Activated CD4-positive, alpha-beta T cell treated with anti-CD3 and anti-CD28 coated beads, Interleukin-2, amount 50 U/mL, for 24 hours (primary cell): ENCODE measurements at regions not wholly inside any gene's neighbourhood (a gene's known extent, or its start where the extent isn't known, plus 50 kb on each side); places are given as distances from the start of the nearest gene placed in this dataset.

ENCODE experiments used
- DNase-seq, 2 donors: peaks; one replicate each; pipeline ENCODE4 v3.0.0-alpha.2; 2020; ENCODE audit warnings: low read depth in 1 of 2, low spot score in 1 of 2

DNA sequence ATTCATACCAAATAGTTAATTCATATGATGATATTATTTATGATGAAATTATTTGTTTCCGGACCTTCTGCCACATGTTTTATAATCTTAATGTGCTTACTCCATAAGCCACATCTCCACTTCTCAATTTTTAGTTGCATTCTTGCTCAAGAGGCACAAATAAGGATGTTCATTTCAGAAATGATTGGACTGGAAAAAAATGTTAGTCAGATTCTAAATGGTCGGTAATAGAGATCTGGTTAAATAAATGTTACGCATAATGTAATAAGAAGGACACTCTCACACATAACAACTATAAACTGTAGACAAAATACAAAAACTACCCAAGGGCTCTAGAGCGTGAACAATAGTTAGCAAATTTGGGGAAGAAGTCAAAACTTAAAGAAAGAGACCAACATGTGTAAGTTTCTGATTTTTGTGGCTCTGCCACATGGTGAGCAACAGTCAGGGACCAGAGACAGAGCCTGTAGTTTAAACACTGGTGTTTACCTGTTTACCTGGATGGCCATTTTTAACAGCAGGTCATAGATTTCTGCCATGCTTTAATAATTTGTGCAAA is 554.3 kb upstream of the CLINT1 start:
- DNase-seq = no peak

DNA sequence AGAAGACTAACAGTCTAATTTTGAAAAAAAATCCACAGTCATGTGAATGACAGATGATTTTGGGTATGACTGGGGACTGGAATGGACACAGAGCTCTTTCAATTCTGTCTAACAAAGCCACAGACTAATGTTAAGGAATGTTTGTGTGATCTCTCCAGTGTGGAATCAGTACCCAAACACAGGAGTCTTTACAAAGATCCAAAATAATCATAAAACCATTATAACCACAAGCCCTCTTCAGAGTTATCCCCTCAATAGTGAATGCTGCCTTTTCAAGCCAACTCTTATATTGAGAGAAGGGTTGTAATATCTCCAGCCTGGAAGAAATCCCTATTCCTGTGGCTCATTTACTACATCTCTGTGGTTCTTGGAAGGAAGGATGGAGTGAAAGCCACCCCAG is 552.0 kb upstream of the CLINT1 start:
- no peak for DNase-seq

DNA sequence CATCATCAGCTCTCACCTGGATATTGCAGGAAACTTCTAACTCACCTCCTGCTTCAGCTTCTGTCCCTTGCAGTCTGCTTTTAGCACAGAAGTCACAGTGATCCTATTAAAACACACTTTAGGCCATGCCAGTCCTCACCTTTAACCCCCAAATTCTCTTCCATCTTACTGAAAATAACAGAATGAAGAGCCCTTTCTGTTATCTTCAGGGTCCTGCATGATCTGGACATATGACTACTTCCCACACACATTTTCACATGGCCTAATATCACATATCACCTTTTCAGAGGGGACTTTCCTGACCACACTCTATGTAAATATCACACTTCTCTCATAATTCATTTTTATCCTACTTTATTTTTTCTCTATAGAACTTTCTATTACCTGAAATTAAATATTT is 550.6 kb upstream of the CLINT1 start:
- DNase-seq = no peak

DNA sequence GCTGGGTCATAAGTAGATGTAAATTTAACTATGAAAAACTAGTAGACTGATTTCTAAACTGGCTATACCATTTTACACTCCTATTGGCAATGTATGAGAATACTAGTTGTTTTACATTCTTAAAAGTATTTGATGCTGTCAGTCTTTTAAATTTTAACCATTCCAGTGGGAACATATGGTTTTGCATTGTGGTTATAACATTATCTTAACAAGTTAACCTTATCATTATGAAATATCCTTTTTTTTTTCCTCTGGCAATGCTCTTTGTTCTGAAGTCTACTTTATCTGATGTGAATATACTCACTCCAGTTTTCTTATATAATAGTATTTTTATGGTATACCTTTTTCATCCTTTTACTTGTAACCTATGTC is 548.9 kb upstream of the CLINT1 start:
- DNase-seq = no peak

DNA sequence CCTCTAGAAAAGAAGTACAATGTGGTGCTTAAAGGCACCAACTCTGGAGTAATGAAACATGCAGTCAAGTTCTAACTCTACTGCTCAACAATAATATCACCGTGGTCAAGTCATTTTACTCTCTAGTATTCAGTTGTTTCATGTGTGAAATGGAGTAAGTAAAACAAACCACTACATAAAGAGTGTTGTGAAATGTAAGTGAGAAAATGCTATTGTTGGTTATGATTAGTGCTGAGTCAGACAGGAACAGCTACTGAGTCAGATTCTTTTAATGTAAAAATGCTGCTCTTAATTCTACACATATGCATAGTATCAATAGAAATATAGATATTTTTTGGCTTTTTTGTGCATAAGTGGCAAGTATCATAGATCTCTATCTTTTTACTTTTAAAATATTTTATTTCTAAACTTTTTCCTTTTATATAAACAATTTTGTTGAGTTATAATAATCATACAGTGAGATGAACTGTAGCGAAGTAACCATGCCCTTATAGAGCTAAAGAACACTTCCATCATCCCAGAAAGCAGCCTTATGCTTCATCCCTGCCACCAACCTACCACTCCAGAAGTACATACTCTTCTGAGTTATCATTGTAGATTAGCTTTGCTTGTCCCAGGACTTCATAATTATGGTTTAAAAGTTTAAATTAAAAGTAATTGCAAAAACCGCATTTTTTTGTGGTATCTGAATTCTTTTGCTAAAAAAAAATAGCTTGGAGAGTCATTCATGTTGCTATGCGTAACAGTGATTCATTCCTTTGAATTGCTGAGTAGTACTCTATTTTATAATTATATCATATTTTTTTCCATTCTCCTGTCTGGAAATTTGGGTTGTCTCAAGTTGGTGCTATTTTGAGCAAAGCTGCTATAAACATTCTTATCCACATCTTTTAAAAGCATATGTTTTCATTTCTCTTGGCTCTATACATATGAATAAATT is 548.2 kb upstream of the CLINT1 start:
- DNase-seq = no peak

DNA sequence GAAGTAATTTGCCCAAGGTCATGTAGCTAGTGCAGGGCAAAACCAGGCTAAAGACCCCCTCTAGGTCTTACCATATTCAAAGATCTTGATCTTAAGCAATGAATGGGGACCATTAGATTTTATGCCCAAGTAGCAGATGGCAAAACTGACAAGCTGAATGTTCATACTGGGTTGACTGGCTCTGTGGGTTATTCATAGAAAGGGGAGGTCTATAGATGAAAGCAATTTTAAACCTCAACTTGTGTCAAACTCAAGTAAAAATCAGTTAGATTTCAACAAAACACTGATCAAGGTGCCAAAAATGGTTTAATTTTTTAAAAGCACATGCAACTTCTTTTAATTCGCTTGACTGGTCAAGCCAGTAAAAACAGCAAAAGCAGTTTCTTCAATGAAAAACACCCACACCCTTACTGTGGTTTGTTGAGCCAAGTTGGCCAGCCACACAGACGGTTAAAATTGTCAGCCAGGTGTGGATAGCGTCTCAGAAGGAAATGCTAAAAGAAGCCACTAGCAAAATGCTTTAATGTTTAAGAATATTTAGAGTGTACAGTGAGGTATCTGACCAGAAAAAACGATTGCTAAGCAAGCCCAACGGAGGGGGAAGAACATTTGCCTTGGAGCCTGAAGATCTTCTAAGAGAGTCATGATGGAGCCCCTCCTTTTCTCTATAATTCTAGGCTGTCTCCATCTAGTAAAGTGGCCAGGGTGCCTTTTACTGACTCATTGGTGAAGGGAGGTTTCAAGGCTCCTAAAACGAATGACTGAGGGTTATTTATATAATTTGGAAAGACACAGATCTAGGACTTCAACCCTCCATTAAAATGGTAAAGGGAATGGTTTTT is 539.6 kb upstream of the CLINT1 start:
- no peak for DNase-seq

DNA sequence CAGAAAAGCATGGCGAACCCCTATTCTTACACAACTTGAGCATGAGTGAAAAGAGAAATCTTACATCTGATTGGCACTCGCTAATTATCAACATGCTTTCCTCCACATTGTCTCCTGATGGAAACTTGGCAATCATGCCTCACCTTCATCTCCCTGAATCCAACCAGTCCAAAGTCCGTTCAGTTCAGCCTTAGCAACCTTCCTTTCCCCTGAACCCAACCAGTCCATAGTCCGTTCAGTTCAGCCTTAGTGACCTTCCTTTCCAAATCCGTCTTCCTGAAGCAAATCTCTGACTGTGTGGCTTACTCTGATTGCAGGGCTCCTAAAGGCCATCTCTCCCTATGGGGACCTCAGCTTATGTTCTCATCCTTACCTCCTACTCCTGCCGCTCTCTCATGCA is 538.3 kb upstream of the CLINT1 start:
- no peak for DNase-seq

DNA sequence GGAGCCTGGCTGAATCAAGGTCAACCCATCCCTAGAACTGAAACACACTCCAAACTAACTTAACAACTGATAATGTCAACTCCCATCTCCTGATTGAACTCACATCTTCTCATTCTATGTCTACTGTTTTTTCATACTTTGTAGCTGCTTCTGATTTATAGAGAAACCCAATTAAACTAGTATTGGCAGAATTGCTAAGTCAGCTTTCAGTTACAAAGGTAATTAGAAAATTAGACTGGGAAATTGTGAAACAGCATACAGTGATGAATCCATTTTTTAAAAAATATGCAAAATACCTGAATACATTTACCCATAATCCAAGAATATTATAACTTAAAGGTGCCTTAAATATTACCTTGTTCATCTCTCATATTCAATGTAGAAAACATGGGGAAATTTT is 535.2 kb upstream of the CLINT1 start:
- DNase-seq = no peak

DNA sequence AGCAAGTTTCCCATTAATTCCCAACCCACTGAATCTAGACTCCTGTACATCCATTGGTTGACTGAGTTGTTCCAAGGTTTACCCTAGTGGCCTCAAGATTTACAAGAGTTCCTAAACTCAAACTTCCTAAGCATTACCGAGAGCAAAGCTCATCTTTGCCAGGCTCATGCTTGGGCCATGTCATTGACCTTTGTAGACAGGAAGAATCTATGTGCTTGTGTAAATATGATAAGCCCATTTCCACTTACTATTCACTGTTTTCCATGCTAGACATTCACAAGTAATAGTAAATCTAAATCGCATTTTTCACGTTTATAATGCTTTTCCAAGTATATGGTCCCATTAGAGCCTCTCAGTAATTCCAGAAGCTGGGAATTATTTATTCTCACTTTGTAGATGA is 534.5 kb upstream of the CLINT1 start:
- DNase-seq = no peak

DNA sequence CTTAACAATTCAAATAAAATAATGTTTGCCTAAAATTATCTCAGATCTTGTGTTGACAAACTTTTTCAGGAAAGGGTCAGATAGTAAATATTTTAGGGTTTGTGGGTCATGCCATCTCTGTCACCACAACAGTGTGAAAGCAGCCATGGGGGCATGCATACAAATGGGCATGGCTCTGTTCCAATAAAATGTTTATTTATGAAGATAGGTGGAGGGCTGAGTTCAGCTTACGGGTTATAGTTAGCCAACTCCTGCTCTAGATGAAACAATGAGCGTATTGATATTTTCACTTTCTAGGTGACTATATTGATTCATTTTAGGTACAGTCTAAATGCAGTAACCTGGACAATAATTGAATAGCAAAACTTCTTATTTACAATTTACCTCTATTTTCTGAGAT is 533.8 kb upstream of the CLINT1 start:
- no peak for DNase-seq

DNA sequence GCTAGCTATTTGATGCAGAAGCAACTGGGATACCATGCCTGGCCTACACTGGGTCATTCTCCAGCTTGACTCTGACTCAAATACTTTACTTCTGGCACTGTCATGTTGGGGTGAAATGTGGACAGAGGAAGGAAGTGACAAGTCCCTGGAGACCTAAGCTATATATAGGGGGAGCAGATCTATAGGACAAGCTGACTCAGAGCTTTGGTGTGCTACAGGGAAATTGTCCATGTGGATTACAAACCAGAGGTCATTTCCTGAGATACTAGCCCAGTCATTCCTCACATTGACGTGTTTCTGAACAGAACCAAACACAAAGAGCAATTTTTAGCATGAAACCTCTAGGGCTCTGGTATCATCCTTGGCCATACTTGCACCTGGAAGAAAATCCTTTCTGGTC is 531.6 kb upstream of the CLINT1 start:
- no peak for DNase-seq

DNA sequence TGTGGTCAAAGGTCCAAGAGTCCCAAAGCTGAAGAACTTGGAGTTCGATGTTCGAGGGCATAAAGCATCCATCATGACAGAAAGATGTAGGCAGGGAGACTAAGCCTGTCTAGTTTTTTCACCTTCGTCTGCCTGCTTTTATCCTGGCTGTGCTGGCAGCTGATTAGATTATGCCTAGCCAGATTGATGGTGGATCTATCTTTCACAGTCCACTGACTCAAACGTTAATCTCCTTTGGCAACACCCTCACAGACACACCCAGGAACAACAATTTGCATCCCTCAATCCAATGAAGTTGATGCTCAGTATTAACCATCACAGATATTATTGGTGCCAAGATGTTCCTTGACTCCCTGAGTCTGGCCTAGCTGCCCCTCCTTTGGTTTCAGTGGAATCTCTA is 530.8 kb upstream of the CLINT1 start:
- DNase-seq = no peak

DNA sequence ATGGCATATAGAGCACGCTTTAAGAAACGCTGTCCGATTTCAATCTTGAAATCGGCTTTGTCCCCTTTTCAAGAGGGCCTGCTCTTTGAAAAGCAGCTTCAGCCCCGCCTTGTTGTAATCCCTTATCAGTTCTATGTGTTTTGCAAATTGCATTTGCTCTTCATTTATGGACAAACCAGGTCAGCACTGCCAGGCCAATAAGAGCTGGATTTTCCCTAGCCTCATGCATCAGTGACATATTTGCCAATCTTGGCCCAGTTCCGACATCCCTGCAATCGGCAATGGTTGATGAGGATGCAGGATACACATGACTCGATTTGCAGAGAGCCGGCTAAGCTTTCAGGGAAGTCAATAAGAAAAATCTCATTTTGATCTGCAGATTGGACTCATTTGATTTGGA is 529.1 kb upstream of the CLINT1 start:
- DNase-seq = no peak

DNA sequence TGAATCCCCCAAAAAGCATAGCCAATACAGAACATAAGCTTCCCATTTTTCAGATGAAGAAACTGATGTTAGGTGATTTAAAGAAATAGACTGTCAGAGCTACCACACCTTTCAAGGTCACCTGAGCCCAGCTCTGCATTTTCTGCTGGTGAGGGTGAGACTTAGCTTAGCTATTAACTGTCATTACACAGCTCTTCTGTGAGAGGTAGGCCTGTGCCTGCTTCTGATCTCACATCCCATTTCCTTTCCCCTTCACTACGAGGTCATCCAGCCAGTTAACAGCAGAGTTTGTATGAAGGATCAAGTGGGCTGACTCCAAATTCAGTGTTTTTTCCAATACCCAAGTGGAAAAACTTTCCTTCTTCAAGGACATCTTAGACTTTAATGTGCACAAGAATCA is 528.6 kb upstream of the CLINT1 start:
- no peak for DNase-seq

DNA sequence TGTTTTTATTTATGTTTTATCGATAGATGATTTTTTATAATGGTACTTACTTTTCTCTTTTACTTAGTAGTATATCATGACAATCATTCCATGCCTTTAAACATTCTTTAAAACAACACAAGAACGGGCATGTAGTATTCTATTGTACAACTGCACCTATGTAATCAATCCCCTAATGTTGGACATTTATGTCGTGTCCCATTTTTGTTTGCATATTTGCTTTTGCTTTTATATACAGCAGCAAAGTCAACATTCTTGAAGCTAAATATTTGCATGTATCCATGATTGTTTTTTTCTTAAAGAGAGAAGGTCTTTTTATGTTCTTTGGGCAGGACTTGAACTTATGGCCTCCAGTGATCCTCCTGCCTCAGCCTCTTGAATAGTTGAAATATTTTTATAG is 527.0 kb upstream of the CLINT1 start:
- no peak for DNase-seq

DNA sequence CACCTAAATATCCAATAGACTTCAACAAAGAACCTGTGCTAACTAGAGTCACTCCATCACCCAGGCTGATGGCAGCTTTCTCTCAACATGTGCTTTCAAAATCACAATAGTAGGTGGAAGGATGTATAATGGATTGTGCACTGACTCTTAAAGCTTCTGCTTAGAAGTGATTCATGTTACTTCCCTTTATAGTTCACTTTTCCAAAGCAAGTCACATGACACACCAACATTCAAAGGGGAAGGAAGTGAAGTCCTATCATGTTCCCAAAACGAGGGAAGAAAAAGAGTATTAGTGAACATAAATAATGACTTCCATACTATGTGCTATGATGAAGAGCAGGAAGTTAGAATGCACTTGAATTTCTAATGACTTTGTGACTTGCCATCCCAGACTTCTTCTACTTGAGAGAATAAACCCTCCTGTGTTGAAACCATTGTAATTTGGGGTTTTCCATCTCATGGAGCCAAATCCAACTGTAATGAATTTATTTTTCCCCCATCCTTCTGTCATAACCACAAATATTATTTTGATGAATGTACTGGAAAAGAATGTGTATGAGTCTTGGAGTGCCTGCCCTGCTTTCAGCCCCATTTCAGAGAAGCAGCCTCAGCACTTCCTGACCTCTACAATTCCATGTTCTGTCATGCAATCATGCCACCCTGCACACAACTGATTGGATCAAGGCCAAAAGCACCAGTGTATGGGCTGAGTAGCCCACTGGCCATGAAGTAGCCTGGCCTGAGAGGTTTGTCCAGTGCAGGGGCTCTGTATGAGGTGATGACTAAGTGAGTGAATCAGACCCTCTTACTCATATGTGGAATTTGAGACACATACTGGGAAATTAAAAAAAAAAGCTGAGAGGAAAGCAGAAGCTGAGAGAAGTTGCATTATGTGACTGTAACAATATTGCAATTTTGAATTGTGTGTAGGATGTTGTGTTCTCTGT is 525.9 kb upstream of the CLINT1 start:
- no peak for DNase-seq

DNA sequence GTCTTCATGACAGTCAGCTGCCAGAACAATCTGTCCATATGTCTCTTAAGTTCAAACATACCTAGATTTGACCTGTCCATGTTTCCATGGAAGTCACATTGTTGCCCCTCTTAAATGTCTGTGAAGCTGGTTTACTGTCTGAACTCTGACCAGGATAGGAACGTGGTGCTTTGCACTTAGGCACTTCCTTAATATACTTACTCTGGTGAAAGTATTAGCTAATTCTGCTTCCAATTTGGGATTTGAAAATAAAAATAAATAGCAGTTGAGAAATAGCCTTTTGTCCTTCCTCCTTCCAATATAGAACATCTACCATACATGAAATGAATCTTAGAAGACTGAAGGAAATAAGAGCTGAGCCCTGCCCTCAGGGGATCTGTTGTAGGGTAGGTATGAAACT is 524.5 kb upstream of the CLINT1 start:
- DNase-seq = no peak

DNA sequence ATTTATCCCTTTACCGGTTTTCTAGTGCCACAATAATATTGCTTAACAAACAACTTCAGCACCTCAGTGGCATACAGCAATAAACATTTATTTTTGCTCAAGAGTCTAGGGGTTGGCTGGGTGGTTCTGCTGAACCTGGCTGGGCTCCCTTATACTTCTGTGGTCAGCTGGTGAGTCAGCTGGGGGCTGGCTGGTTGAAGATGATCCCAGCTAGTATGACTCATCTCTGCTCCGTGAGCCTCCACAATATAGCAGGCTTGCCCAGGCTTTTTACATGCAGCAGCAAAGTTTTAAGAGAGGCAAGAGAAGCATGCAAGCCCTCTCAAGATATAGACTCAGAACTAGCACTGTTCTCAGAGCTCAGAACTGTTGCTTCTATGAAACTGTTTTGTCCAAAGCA is 523.5 kb upstream of the CLINT1 start:
- no peak for DNase-seq

DNA sequence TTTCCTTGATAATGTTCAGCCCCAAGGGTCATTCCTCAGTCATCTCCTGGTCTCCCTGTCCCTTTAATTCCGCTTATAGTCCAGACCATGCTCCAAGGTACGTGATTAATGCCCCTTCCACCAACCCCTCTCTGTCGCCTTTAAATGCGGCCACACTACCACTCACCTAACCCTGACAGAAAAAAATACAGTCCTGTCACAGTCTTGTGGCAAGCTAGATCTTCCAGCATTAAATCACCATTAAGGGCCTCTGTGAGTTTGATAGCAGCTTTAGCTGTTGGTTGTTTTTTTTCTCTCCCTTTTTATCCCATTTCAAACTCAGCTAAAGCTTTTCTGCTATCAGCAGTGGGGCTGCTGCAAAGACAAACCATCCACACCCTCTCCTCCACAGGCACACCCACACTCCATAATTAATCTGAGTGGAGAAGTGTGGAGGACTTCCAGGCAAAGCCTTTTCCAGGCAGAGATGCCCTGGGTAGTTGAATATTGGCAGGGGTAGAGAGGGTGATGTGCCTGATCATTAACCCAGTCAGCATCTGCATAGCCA is 522.7 kb upstream of the CLINT1 start:
- DNase-seq = no peak

DNA sequence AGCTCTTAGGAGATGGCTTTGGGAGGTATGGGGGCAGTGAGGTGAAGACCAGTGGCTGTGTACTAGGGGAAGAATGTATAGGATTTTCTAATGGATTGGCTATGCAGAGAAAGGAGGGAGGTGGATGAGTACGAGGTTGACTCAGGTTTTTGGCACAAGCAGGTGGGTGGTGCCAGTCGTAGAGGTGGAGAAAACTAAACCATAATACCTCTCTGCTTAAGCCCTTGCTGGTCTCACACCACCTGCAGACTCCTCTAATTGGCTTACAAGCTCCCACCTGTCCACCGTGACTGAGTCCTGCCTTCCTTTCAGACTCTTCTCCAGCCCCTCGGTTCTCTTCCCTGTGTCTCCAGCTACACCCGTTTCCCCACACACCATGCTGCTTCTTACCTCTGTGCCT is 521.7 kb upstream of the CLINT1 start:
- DNase-seq = no peak

DNA sequence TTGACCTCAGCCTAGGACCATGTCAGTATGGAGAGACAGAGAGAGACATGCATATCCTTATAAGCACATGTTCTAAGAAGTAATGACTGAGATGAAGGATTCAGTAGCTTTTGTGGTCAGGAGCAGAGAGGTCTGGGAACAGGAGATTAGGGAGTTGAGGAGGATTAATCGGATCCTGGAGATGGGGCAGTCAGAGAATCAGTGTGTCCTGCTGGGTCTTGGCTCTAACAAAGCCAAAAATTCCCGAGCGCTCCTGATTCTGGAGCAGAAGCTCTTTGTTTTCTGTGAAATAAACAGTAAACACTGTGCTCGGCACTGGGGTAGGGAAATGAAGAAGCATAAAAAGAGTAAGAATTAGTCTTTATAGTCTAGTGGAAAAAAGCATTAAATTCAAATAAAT is 520.0 kb upstream of the CLINT1 start:
- no peak for DNase-seq
